ENCODE measurements at regions not wholly inside any gene's neighbourhood (a gene's known extent, or its start where the extent isn't known, plus 50 kb on each side); places are given as distances from the start of the nearest gene placed in this dataset.

DNA sequence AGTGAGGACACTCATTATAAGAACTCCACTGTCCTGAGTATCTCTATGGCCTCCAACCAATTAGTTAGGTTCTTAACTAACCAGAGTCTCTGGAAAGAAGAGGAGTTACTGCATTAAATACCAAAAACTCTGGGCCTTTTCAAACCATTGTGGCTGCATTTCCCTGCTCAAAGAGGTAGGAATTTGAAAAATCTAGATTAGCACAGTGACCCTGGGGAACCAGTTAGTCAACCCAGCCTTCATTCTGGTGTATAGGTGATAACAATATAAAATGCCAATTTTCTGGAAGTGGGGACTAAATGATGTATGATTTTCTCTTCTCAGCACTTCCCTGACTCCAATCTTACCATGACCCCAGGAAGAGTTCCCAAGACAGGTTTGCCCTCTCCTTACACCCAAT lies 287.8 kb upstream of the SETBP1 start:
- in situ Hi-C loops (cut with MboI; ENCODE audit: low sequenced_read_pairs, unreplicated experiment), result no loop called here

DNA sequence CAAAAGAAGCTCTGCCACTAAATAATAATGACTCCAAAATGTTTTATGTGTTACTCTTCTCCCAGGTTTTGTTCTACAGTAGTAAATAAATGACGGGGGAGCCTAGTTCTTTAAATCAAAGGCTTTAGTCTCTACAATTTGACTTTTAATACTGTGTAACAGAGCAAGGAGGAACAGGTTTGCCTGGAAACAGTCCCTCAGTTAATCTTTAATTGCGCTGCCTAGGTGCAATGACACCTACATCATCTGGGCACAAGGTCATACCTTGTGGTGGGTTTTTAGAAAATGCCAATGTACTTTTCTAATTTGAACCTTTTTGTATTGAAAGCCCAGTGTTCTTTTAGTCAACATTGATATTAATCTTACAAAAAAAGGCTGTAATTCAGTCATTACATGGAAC lies 287.3 kb upstream of the SETBP1 start:
- TF ChIP-seq, protein P1, sequence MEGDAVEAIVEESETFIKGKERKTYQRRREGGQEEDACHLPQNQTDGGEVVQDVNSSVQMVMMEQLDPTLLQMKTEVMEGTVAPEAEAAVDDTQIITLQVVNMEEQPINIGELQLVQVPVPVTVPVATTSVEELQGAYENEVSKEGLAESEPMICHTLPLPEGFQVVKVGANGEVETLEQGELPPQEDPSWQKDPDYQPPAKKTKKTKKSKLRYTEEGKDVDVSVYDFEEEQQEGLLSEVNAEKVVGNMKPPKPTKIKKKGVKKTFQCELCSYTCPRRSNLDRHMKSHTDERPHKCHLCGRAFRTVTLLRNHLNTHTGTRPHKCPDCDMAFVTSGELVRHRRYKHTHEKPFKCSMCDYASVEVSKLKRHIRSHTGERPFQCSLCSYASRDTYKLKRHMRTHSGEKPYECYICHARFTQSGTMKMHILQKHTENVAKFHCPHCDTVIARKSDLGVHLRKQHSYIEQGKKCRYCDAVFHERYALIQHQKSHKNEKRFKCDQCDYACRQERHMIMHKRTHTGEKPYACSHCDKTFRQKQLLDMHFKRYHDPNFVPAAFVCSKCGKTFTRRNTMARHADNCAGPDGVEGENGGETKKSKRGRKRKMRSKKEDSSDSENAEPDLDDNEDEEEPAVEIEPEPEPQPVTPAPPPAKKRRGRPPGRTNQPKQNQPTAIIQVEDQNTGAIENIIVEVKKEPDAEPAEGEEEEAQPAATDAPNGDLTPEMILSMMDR (IDR thresholded peaks at IDR 0.05; ENCODE audit: borderline replicate concordance, control extremely low read depth, extremely low read depth, insufficient read depth, missing control alignments), result no peak
- in situ Hi-C loops (cut with MboI; ENCODE audit: low sequenced_read_pairs, unreplicated experiment), result no loop called here
- DNase-seq (ENCODE audit: low spot score), result no peak

More for the DNA sequence above, 287.8 kb upstream of the SETBP1 start:
- no peak for DNase-seq (ENCODE audit: low spot score)
- TF ChIP-seq, protein P1 (IDR thresholded peaks at IDR 0.05; ENCODE audit: borderline replicate concordance, control extremely low read depth, extremely low read depth, insufficient read depth, missing control alignments), result no peak

DNA sequence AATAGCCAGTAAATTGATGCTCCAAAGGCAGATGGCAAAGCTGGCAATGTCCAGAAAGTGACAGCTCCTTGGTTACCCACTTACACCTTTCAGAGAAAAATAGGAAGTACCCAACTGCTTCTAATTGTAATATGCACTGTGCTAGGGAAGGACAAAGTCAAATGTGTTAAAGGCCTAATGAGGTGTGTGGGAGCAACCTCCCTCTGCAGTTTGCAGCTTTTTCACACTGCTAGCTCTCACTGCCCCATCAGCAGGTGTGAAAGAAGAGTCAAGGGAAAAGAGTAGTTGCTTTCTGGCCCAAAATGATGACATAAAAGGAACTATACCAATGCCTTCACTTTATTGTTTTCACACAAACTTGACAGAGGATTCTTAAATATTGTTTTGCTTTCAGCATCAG lies 284.1 kb upstream of the SETBP1 start:
- TF ChIP-seq, protein P1 (IDR thresholded peaks at IDR 0.05; ENCODE audit: borderline replicate concordance, control extremely low read depth, extremely low read depth, insufficient read depth, missing control alignments), result no peak
- DNase-seq (ENCODE audit: low spot score), result no peak
- in situ Hi-C loops (cut with MboI; ENCODE audit: low sequenced_read_pairs, unreplicated experiment), result no loop called here

DNA sequence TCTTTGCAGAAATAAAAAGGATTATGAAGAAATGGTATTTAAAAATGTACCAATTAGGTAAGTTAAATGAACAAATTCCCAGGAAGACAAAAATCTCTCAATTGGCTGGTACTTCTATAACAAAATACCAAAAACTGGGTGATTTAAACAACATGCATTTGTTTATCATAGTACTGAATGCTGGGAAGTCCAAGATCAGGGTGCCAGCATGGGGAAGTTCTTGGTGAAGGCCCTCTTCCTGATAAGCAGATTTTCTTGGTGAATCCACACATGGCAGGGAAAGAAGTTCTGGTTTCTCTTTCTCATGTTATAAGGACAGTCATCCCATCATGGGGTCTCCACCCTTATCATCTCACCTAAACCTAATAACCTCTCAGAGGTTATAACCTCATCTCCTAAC lies 271.6 kb upstream of the SETBP1 start:
- in situ Hi-C loops (cut with MboI; ENCODE audit: low sequenced_read_pairs, unreplicated experiment), result no loop called here
- TF ChIP-seq, protein P1 (IDR thresholded peaks at IDR 0.05; ENCODE audit: borderline replicate concordance, control extremely low read depth, extremely low read depth, insufficient read depth, missing control alignments), result no peak
- DNase-seq (ENCODE audit: low spot score), result no peak

DNA sequence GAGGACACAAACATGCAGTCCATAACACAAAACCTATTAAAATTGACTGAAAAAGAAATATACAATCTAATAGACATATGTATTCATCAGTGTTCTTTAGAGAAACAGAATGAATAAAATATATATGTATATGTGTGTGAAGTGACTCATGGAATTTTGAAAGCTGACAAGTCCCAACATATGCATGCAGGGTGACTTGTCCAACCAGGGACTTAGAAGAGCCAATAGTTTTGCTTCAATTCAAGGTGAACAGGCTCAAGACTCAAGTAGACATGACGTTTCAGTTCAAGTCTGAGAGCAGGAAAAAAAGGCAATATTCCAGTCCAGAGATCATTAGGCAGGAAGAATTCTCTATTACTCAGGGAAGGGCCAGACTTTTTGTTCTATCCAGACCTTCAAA lies 271.2 kb upstream of the SETBP1 start:
- in situ Hi-C loops (cut with MboI; ENCODE audit: low sequenced_read_pairs, unreplicated experiment), result no loop called here
- DNase-seq (ENCODE audit: low spot score), result no peak
- TF ChIP-seq, protein P1 (IDR thresholded peaks at IDR 0.05; ENCODE audit: borderline replicate concordance, control extremely low read depth, extremely low read depth, insufficient read depth, missing control alignments), result no peak

DNA sequence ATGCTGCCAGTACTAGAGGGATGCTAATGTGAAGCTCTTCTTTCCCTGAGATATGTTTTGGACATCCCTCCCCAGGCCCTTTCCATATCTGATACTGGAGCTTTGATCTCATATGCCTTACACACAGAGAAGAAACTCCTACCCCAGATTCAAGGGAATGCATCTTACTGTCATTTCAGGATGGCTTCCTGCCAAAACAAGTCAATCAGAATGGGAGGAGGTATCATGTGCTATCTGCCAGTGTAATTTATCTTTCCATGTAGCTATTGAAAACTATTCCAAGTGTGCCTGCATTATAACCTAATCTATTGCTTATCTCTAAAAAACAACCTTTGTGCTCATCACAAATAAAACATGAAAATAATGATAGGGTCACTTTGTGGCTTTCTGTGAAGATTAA lies 269.9 kb upstream of the SETBP1 start:
- TF ChIP-seq, protein P1 (IDR thresholded peaks at IDR 0.05; ENCODE audit: borderline replicate concordance, control extremely low read depth, extremely low read depth, insufficient read depth, missing control alignments), result no peak
- DNase-seq (ENCODE audit: low spot score), result no peak
- in situ Hi-C loops (cut with MboI; ENCODE audit: low sequenced_read_pairs, unreplicated experiment), result no loop called here
